GM12878 (cell line): ENCODE measurements at regions not wholly inside any gene's neighbourhood (a gene's known extent, or its start where the extent isn't known, plus 50 kb on each side); places are given as distances from the start of the nearest gene placed in this dataset.

Experiments
- ATAC-seq: fragments of 200-7000 bp; cut with Tn5 transposase; 3 replicates; pipeline ENCODE4 v1.9.1; 2020; ENCODE audit warnings: mild to moderate bottlenecking, moderate library complexity
- BruUV-seq: library from RNA; stranded (reverse); fragments of 400-500 nt; replicated peaks from 2 replicates; lab custom pipeline; 2021; lab: Mats Ljungman, UMichigan
- CTCF ChIA-PET: fragments of 300-600 bp; sonication (Branson Sonifier 250); formaldehyde crosslinking; extraction: SDS; loops from one replicate; lab custom pipeline; 2021; ENCODE audit warnings: inconsistent platforms; lab: Yijun Ruan, JAX
- POLR2A ChIA-PET: fragments of 350-600 bp; formaldehyde crosslinking; extraction: SDS; loops from one replicate; lab custom pipeline; 2021; ENCODE audit warnings: inconsistent platforms; lab: Charles Lee
- RAD21 ChIA-PET: fragments of 300-600 bp; sonication (Branson Sonifier 250); formaldehyde crosslinking; loops from one replicate; lab custom pipeline; 2023; ENCODE audit warnings: antibody characterized with exemption; ENCODE audit not compliant: unreplicated experiment; lab: Charles Lee
- SMC1A ChIA-PET: fragments of 300-600 bp; sonication (Branson Sonifier 250); formaldehyde crosslinking; loops from one replicate; lab custom pipeline; 2023; ENCODE audit not compliant: unreplicated experiment, uncharacterized antibody; lab: Charles Lee
- DNase-seq: peaks from one replicate; pipeline ENCODE4 v3.0.0-alpha.2; 2011; ENCODE audit warnings: low read depth, low spot score
- FAIRE-seq: peaks from 3 replicates; lab custom pipeline; 2011; peaks lifted over from hg19 to GRCh38; lab: Jason Lieb, UNC
- H2AFZ ChIP-seq: 2 replicates; pipeline ENCODE4 v1.6.0; 2011; ENCODE audit warnings: low read depth, low read length, control low read depth; ENCODE audit not compliant: control insufficient read depth
- H3K27ac ChIP-seq: 2 replicates; pipeline ENCODE4 v1.5.1; 2011; ENCODE audit warnings: control low read depth; ENCODE audit not compliant: control insufficient read depth, insufficient read depth
- H3K27me3 ChIP-seq, 2 experiments: replicated peaks in 1 of 2; 2 replicates each; pipeline versions ENCODE4 v1.6.0 to v1.6.1; 2011; ENCODE audit warnings: low read length in 1 of 2; ENCODE audit not compliant: control insufficient read depth in 2 of 2, insufficient read depth in 2 of 2
- H3K36me3 ChIP-seq, 2 experiments: 2 replicates each; pipeline ENCODE4 v1.5.1; 2011; ENCODE audit warnings: low read length in 1 of 2; ENCODE audit not compliant: control insufficient read depth in 2 of 2, insufficient read depth in 2 of 2
- H3K4me1 ChIP-seq: 2 replicates; pipeline ENCODE4 v1.6.1; 2011; ENCODE audit warnings: mild to moderate bottlenecking, low read length, moderate library complexity, mixed read lengths; ENCODE audit not compliant: control insufficient read depth, insufficient read depth
- H3K4me2 ChIP-seq: 2 replicates; pipeline ENCODE4 v1.6.0; 2011; ENCODE audit warnings: control low read depth; ENCODE audit not compliant: control insufficient read depth, insufficient read depth
- H3K4me3 ChIP-seq: fragments of 200-600 bp; sonication (generic); 2 replicates; pipeline ENCODE4 v1.5.1; 2016
- H3K79me2 ChIP-seq: 2 replicates; pipeline ENCODE4 v1.6.0; 2011; ENCODE audit warnings: low read length; ENCODE audit not compliant: control insufficient read depth, insufficient read depth
- H3K9ac ChIP-seq: 2 replicates; pipeline ENCODE4 v1.8.0; 2011; ENCODE audit warnings: low read length, control low read depth, mixed read lengths; ENCODE audit not compliant: control insufficient read depth, insufficient read depth
- H3K9me3 ChIP-seq: replicated peaks from 3 replicates; pipeline ENCODE4 v1.5.1; 2011; ENCODE audit warnings: mild to moderate bottlenecking, low read length; ENCODE audit not compliant: control insufficient read depth, insufficient read depth
- H4K20me1 ChIP-seq: 2 replicates; pipeline ENCODE4 v1.6.0; 2011; ENCODE audit not compliant: control insufficient read depth, insufficient read depth
- CBX3 ChIP-seq: fragments of 200-600 bp; sonication (generic); IDR thresholded peaks from 2 replicates; pipeline ENCODE4 v1.6.1; 2016; ENCODE audit warnings: low read depth, borderline replicate concordance
- CREB1 ChIP-seq: IDR thresholded peaks from 2 replicates; pipeline ENCODE4 v1.6.1; 2012; ENCODE audit warnings: low read depth, mild to moderate bottlenecking, inconsistent platforms
- DPF2 ChIP-seq: fragments of 450-650 bp; IDR thresholded peaks from 2 replicates; pipeline ENCODE4 v1.6.1; 2017; ENCODE audit warnings: mild to moderate bottlenecking
- E2F4 ChIP-seq: IDR thresholded peaks from 2 replicates; pipeline ENCODE4 v1.6.1; 2012; ENCODE audit warnings: low read depth, low read length, improper control_type of control experiment
- GATAD2B ChIP-seq: fragments of 450-650 bp; conservative IDR thresholded peaks from 2 replicates; pipeline ENCODE4 v1.6.1; 2017; ENCODE audit warnings: low read depth, mild to moderate bottlenecking, moderate library complexity
- MAX ChIP-seq: IDR thresholded peaks from 2 replicates; pipeline ENCODE4 v1.6.1; 2012; ENCODE audit warnings: low read depth, low read length, improper control_type of control experiment
- MXI1 ChIP-seq: fragments of 150-350 bp; IDR thresholded peaks from 2 replicates; pipeline ENCODE4 v1.6.1; 2011; ENCODE audit warnings: low read depth, mild to moderate bottlenecking, inconsistent platforms, low read length, improper control_type of control experiment
- NR2C1 ChIP-seq: fragments of 450-650 bp; IDR thresholded peaks from 2 replicates; pipeline ENCODE4 v1.6.1; 2017; ENCODE audit warnings: antibody characterized with exemption, mild to moderate bottlenecking, moderate library complexity
- POLR2AphosphoS5 ChIP-seq: IDR thresholded peaks from 2 replicates; pipeline ENCODE4 v1.6.1; 2011; ENCODE audit warnings: mild to moderate bottlenecking, low read length, inconsistent platforms
- RFX5 ChIP-seq: IDR thresholded peaks from 2 replicates; pipeline ENCODE4 v1.6.1; 2011; ENCODE audit warnings: low read depth, low read length, improper control_type of control experiment
- SMAD5 ChIP-seq: IDR thresholded peaks from 2 replicates; pipeline ENCODE4 v1.6.1; 2016; ENCODE audit warnings: antibody characterized with exemption, low read depth
- SREBF1 ChIP-seq: IDR thresholded peaks from 2 replicates; pipeline ENCODE4 v1.6.1; 2012; ENCODE audit warnings: mild to moderate bottlenecking, low read length
- TCF3 ChIP-seq: IDR thresholded peaks from 2 replicates; pipeline ENCODE4 v1.6.1; 2012; ENCODE audit warnings: low read depth, mild to moderate bottlenecking, low read length, borderline replicate concordance; ENCODE audit not compliant: insufficient read depth
- ZBTB40 ChIP-seq: fragments of 450-650 bp; IDR thresholded peaks from 2 replicates; pipeline ENCODE4 v1.6.1; 2016; ENCODE audit warnings: mild to moderate bottlenecking, moderate library complexity, borderline replicate concordance
- ZZZ3 ChIP-seq: IDR thresholded peaks from 2 replicates; pipeline ENCODE4 v1.6.1; 2011; ENCODE audit warnings: low read depth; ENCODE audit not compliant: control insufficient read depth, insufficient read length
- WGBS: methylation state at CpG from one replicate; pipeline ENCODE4 v1.1.6; 2016; ENCODE audit warnings: low lambda C conversion rate; ENCODE audit not compliant: insufficient replicate concordance, insufficient coverage; ENCODE audit errors: missing lambda C conversion rate; 5-methylcytosine and 5-hydroxymethylcytosine counted together
- in situ Hi-C: fragments of 300-500 bp; cut with MboI; formaldehyde crosslinking; loops from 9 replicates; pipeline ENCODE4 v1.14.3; 2018; ENCODE audit warnings: mixed read lengths
- intact Hi-C: fragments of 100-400 bp; cut with micrococcal nuclease; formaldehyde crosslinking; loops from one replicate; pipeline ENCODE4 v1.14.2; 2022; ENCODE audit not compliant: unreplicated experiment
- TF ChIP-seq, protein P1 (sequence below): fragments of 450-650 bp; IDR thresholded peaks from 2 replicates; pipeline ENCODE4 v1.6.1; 2016; ENCODE audit warnings: mild to moderate bottlenecking

DNA sequence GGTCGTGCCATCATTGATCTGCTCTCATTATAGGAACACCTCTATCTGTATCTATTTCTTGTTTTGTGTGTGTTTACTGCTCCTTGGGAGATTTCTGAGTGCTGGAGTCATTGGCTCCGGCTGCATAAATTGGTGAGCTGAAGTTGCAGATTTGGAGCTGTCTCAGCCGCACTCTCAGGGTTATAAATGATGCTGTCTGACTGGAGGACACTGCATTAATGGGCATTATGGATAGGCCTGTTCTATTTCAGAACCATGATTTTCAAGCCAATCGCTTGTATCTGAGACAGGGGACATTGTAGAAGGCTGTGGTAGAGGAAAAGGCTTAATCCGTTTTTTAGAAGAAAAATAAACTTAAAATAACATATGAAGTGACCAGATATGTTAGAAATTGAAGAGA lies 126.4 kb upstream of the KIF2B start (continued):
- TF ChIP-seq ZBTB40: no peak
- no peak for TF ChIP-seq TCF3
- no peak for TF ChIP-seq SREBF1
- TF ChIP-seq POLR2AphosphoS5: no peak
- TF ChIP-seq, all 136 proteins: peak for 0

GRCh38 chr17:53687324-53687723 lies 135.4 kb upstream of the KIF2B start:
- in situ Hi-C loops: no loop called here
- Histone ChIP-seq H4K20me1 (no peaks in the 10 kb centered on the region), H3K27me3 (no peaks in the 10 kb centered on the region), H3K36me3 (no peaks in the 10 kb centered on the region), H3K79me2 (no peaks in the 10 kb centered on the region), H3K27ac (no peak overlapping the region), H2AFZ (no peak overlapping the region), H3K4me2 (no peak overlapping the region), H3K9me3 (no peaks in the 10 kb centered on the region), H3K9ac (no peak overlapping the region), H3K4me3 (no peak overlapping the region), H3K4me1 (no peaks in the 10 kb centered on the region)
- intact Hi-C loops: no loop called here
- POLR2A ChIA-PET: no interaction called here
- RAD21 ChIA-PET: no interaction called here
- SMC1A ChIA-PET: no interaction called here
- CTCF ChIA-PET: no interaction called here
- no peak for DNase-seq
- FAIRE-seq: no peak
- no peak for ATAC-seq
- WGBS: 29% methylated on average over 3 of the region's 3 CpGs
- BruUV-seq: no TSS peak
- TF ChIP-seq CREB1 (no peak), MAX (no peak), ZZZ3 (no peak), MXI1 (no peak), DPF2 (no peak), GATAD2B (no peak), E2F4 (no peak), CBX3 (no peak), NR2C1 (no peak), RFX5 (no peak), SMAD5 (no peak)
- TF ChIP-seq, protein P1, sequence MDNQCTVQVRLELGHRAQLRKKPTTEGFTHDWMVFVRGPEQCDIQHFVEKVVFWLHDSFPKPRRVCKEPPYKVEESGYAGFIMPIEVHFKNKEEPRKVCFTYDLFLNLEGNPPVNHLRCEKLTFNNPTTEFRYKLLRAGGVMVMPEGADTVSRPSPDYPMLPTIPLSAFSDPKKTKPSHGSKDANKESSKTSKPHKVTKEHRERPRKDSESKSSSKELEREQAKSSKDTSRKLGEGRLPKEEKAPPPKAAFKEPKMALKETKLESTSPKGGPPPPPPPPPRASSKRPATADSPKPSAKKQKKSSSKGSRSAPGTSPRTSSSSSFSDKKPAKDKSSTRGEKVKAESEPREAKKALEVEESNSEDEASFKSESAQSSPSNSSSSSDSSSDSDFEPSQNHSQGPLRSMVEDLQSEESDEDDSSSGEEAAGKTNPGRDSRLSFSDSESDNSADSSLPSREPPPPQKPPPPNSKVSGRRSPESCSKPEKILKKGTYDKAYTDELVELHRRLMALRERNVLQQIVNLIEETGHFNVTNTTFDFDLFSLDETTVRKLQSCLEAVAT: no peak
